ENCODE measurements at regions not wholly inside any gene's neighbourhood (a gene's known extent, or its start where the extent isn't known, plus 50 kb on each side); places are given as distances from the start of the nearest gene placed in this dataset.

GRCh38 chr9:90107726-90108655 is 503.2 kb downstream of the GADD45G start:
- in situ Hi-C loops (cut with HindIII; ENCODE audit: low pct_ligation_motif_present, low pct_unique_long_range_greater_than_20kb, low sequenced_read_pairs): no loop called here
- no peak for DNase-seq

DNA sequence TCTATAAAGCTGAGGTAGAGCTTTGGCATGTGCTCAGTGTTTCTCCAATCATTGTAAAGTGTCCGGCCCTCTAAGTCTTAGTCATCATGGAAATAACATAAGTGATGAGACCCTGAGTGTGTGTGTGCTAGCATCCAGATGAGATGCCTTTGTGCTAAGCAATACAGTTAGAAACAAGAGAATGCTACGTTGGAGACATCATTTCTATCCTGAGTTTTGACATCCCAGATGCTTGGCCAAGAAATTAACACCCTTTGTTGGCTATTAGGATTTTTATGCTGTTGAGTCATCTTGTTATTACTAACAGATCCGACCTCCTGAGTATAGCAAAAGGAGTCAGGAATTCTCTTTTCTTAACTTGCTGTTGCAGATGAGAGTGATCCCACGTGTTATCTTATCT is 508.0 kb downstream of the GADD45G start:
- no peak for DNase-seq

GRCh38 chr9:90114641-90115425 is 510.0 kb downstream of the GADD45G start:
- no peak for DNase-seq
- in situ Hi-C loops (cut with HindIII; ENCODE audit: low pct_ligation_motif_present, low pct_unique_long_range_greater_than_20kb, low sequenced_read_pairs): no loop called here

More for the DNA sequence above, 508.0 kb downstream of the GADD45G start:
- in situ Hi-C loops (cut with HindIII; ENCODE audit: low pct_ligation_motif_present, low pct_unique_long_range_greater_than_20kb, low sequenced_read_pairs): no loop called here

DNA sequence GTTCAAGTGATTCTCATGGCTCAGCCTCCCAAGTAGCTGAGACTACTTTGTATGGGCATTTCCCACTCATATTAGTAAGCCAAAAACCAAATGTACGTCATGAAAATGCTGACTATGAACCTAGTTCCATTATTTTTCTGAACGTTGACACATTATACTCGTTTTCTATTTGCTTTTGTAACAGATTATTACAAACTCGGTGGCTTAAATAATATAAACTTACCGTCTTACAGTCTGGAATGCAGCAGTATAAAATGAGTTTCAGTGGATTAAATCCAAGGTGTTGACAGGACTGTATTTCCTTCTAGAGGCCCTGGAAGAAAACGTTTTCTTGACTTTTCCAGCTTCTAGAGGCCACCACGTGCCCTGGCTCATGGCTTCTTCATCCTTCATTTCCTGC is 517.0 kb downstream of the GADD45G start:
- no peak for DNase-seq
- in situ Hi-C loops (cut with HindIII; ENCODE audit: low pct_ligation_motif_present, low pct_unique_long_range_greater_than_20kb, low sequenced_read_pairs): no loop called here

GRCh38 chr9:90124961-90125360 is 517.7 kb downstream of the DIRAS2 start:
- in situ Hi-C loops (cut with HindIII; ENCODE audit: low pct_ligation_motif_present, low pct_unique_long_range_greater_than_20kb, low sequenced_read_pairs): no loop called here
- no peak for DNase-seq

DNA sequence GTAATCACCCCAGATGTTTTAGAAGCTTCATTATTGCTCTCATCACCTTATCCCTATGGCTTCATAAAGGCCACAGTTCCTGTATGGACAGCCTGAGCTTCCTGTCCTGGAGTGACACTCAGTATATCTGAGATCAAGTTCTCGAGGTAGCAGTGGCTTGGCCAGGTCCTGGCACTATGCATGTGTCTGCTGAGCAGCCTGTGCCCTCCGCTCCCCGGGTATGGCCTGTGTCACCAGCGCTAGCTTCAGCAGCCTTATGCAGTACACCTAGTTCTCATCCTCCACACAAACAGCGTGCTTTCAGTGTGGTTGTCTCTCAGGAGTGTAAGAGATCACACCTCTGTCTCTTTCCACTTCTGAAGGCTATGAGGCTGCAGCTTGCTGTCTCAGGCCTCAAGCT is 514.7 kb downstream of the DIRAS2 start:
- in situ Hi-C loops (cut with HindIII; ENCODE audit: low pct_ligation_motif_present, low pct_unique_long_range_greater_than_20kb, low sequenced_read_pairs): no loop called here
- DNase-seq: no peak

GRCh38 chr9:90128587-90129190 is 513.9 kb downstream of the DIRAS2 start:
- in situ Hi-C loops (cut with HindIII; ENCODE audit: low pct_ligation_motif_present, low pct_unique_long_range_greater_than_20kb, low sequenced_read_pairs): no loop called here
- DNase-seq: no peak

DNA sequence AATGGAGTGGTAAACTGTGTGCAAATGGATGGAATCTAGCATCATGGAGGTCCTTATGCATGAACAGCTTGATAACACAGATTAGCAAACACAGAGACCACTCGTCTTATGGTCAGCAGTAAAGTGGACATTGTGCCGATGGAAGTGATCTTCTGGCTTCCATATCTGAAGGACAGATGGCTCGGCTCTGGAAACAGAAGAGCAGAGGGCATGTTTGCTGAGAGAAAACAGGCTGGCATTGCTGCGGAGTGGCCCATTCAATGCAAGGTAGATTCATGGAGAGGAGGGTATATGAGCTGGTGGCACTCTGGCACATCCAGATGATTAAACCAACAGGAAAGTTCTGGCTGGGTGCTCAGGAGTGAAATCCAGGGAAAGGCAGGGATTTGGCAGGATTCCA is 513.2 kb downstream of the DIRAS2 start:
- in situ Hi-C loops (cut with HindIII; ENCODE audit: low pct_ligation_motif_present, low pct_unique_long_range_greater_than_20kb, low sequenced_read_pairs): no loop called here
- no peak for DNase-seq

DNA sequence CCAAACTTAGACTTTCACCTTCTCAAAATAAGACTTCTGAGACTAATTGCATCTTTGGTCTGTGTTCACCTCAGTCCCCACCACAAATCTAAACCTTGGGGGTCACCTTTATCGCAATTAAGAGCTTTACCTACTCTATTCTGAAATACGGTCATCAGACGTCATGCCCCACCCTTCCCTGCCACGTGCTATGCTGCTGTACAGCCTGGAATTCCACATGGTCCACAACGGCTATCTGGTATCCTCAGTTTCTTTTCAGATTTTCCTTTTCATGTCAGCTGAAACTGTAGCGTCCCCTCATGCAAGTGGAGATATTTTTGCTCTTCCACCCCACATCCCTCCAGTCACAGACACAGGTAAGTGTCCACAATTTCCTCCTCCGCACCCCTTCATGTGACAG is 511.1 kb downstream of the DIRAS2 start:
- DNase-seq: no peak

GRCh38 chr9:90132866-90133265 is 509.8 kb downstream of the DIRAS2 start:
- DNase-seq: no peak
- in situ Hi-C loops (cut with HindIII; ENCODE audit: low pct_ligation_motif_present, low pct_unique_long_range_greater_than_20kb, low sequenced_read_pairs): no loop called here

More for the DNA sequence above, 511.1 kb downstream of the DIRAS2 start:
- in situ Hi-C loops (cut with HindIII; ENCODE audit: low pct_ligation_motif_present, low pct_unique_long_range_greater_than_20kb, low sequenced_read_pairs): no loop called here

GRCh38 chr9:90137801-90138200 is 504.8 kb downstream of the DIRAS2 start:
- DNase-seq: no peak
- in situ Hi-C loops (cut with HindIII; ENCODE audit: low pct_ligation_motif_present, low pct_unique_long_range_greater_than_20kb, low sequenced_read_pairs): no loop called here

- DNase-seq: no peak
Measured at GRCh38 chr9:90140131-90140818, 502.3 kb downstream of the DIRAS2 start.

DNA sequence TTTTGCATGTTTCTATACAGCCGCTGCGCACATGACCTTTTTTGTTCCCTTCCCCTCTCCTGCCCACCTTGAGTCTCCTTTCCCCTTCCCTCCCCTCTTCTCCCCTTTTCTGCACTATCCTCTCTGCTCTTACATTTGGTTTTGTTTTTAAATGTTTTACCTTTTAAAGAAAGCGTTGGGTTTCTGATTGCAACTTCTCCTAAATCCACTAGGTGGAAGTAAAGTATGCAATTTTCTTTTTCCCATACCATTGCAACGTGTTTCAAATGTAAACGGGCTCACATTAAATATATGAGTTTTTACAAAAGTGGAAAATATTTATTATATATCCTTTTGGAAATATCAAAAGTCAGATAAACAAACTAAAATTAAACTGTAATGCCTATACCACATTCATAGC is 500.9 kb downstream of the DIRAS2 start:
- in situ Hi-C loops (cut with HindIII; ENCODE audit: low pct_ligation_motif_present, low pct_unique_long_range_greater_than_20kb, low sequenced_read_pairs): no loop called here
- DNase-seq: peak; percentile 27

More at GRCh38 chr9:90140131-90140818, 502.3 kb downstream of the DIRAS2 start:
- in situ Hi-C loops (cut with HindIII; ENCODE audit: low pct_ligation_motif_present, low pct_unique_long_range_greater_than_20kb, low sequenced_read_pairs): no loop called here

DNA sequence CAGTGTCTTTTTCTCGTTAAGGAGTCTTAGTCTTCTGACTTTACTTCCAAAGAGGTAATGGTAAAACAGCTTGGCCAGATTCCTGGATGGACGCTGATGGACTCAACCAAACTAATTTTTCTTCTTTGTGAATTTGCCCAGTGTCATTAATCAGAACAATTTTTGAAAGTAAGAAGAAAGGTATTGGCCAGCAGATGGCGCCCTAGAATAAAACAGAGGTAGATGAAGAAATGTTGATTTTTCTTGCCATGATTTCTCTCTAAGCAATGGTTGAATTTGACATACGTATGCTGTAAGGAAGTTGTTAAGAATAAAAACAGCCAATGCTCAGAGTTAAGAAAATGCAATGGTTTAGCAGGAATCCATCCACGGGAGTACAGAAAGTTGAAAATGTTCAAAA is 500.0 kb downstream of the DIRAS2 start:
- peak; percentile 52 for DNase-seq
- in situ Hi-C loops (cut with HindIII; ENCODE audit: low pct_ligation_motif_present, low pct_unique_long_range_greater_than_20kb, low sequenced_read_pairs): no loop called here

GRCh38 chr9:90147426-90147825 is 495.2 kb downstream of the DIRAS2 start:
- no peak for DNase-seq
- in situ Hi-C loops (cut with HindIII; ENCODE audit: low pct_ligation_motif_present, low pct_unique_long_range_greater_than_20kb, low sequenced_read_pairs): no loop called here

DNA sequence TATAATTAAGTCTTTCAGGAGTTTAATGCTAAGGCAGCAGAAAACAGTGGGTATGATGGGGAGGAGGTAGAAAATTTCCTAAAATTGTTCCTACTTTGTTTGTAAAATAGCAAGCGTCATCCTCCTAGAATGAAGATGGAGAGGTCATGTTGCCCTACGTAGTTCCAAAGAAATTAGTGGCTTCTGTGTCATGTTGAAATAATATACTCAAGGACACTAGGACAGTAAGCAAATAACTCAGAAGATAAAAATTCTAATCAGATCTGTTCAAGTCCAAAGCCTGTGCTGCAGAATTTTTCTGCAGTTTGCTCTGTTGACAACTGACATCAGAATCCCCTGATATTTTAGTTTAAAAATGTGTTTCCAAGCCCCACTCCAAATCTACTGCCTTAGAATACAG is 486.3 kb downstream of the DIRAS2 start:
- DNase-seq: no peak
- in situ Hi-C loops (cut with HindIII; ENCODE audit: low pct_ligation_motif_present, low pct_unique_long_range_greater_than_20kb, low sequenced_read_pairs): no loop called here

DNA sequence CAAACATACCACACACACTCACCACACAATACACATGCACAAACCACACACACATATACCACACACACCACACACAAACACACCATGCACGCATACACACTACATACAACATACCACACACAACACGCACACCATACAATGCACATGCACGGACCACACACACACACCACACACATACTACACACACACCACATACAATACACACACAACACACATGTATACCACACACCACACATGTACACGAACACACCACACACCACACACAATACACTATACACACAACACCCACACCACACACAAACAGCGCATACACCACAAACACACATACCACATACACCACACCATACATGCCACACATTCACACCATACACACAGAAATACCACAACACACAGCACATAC is 480.3 kb downstream of the DIRAS2 start:
- in situ Hi-C loops (cut with HindIII; ENCODE audit: low pct_ligation_motif_present, low pct_unique_long_range_greater_than_20kb, low sequenced_read_pairs): no loop called here
- DNase-seq: no peak

DNA sequence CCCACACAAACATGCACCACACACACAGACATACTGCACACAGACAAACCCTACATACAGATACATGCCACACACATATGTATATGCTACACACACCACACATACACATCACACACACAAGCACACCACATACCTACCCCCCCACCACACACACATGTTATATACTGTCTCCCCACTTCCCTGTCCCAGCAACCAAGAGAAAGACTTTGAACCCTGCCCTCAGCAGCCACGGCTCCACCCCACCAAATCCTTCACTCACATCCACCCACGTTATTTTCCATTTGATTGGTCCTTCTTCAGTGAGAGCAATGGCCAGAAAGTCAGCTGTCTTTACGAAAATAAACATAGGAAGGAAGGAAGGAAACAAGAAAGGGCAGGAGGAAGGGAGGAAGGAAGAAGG is 479.8 kb downstream of the DIRAS2 start:
- DNase-seq: no peak
- in situ Hi-C loops (cut with HindIII; ENCODE audit: low pct_ligation_motif_present, low pct_unique_long_range_greater_than_20kb, low sequenced_read_pairs): no loop called here

- in situ Hi-C loops (cut with HindIII; ENCODE audit: low pct_ligation_motif_present, low pct_unique_long_range_greater_than_20kb, low sequenced_read_pairs): no loop called here
- no peak for DNase-seq
Measured at GRCh38 chr9:90165281-90165680, 477.3 kb downstream of the DIRAS2 start.

All from ACHN (cell line).